Upper lobe of left lung (tissue), 4 donors: ENCODE measurements at regions not wholly inside any gene's neighbourhood (a gene's known extent, or its start where the extent isn't known, plus 50 kb on each side); places are given as distances from the start of the nearest gene placed in this dataset.

ENCODE experiments used
- CTCF ChIP-seq, 6 experiments: fragments of 450-650 bp in 4 of 6; fragments of 200-600 bp in 2 of 6; sonication (generic) in 2 of 6; IDR thresholded peaks; one replicate each; pipeline ENCODE4 v1.5.1; 2016 to 2019; ENCODE audit warnings: antibody characterized with exemption in 6 of 6
- EP300 ChIP-seq, 4 donors: sonication (generic); formaldehyde crosslinking; IDR thresholded peaks; one replicate each; pipeline ENCODE4 v1.5.1; 2017; ENCODE audit warnings: antibody characterized with exemption in 4 of 4, control low read depth in 2 of 4
- POLR2A ChIP-seq, 4 donors: fragments of 450-650 bp; IDR thresholded peaks; one replicate each; pipeline ENCODE4 v1.5.1; 2016 to 2017; ENCODE audit warnings: antibody characterized with exemption in 4 of 4, mild to moderate bottlenecking in 2 of 4
- POLR2AphosphoS5 ChIP-seq, 2 donors: sonication (generic); formaldehyde crosslinking; IDR thresholded peaks; one replicate each; pipeline ENCODE4 v1.5.1; 2017; ENCODE audit warnings: antibody characterized with exemption in 2 of 2

DNA sequence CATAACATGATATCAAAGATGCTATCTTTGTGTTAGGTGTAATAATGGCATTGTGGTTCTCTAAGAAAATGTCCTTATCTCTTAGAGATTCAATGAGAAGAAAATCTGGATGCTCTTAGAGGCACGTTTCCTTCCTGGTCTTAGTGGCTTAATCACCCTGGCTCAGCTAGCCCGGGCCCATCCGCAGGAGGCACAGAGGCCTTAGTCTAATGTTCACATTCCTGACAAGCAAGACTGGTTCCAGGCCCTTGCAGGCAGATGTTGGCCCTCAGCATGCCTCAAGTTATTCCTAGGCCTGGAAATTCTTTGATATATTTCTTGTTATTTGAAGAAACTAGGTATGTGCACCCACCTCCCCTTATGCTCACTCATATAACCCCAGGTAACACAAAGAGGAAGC lies 357.6 kb downstream of the SFMBT2 start:
- TF ChIP-seq POLR2A (IDR thresholded peaks at IDR 0.05) (no peak), CTCF (IDR thresholded peaks at IDR 0.05) (no peak), EP300 (IDR thresholded peaks at IDR 0.05) (no peak), POLR2AphosphoS5 (IDR thresholded peaks at IDR 0.05) (no peak)
